ENCODE measurements at regions not wholly inside any gene's neighbourhood (a gene's known extent, or its start where the extent isn't known, plus 50 kb on each side); places are given as distances from the start of the nearest gene placed in this dataset.

DNA sequence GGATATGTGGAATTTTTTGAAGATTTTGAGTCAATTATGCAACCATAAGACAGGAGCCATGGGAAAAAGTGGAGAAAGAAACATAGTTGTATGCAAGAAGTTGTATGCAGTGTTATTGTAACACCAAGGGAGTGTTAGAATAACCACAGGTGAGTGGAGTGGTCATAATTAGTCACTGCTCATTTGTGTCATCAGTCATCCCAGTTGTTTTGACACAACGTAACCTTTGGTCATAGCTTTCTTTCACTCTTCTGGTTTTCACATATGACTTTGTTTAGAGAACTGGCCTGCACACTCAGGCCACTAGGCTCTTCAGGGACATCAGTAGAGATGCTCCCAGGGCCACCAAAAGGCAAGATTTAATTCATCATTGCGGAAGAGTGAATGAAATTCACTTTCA, 158.7 kb upstream of the HMHB1 start:
- TF ChIP-seq, protein P1, sequence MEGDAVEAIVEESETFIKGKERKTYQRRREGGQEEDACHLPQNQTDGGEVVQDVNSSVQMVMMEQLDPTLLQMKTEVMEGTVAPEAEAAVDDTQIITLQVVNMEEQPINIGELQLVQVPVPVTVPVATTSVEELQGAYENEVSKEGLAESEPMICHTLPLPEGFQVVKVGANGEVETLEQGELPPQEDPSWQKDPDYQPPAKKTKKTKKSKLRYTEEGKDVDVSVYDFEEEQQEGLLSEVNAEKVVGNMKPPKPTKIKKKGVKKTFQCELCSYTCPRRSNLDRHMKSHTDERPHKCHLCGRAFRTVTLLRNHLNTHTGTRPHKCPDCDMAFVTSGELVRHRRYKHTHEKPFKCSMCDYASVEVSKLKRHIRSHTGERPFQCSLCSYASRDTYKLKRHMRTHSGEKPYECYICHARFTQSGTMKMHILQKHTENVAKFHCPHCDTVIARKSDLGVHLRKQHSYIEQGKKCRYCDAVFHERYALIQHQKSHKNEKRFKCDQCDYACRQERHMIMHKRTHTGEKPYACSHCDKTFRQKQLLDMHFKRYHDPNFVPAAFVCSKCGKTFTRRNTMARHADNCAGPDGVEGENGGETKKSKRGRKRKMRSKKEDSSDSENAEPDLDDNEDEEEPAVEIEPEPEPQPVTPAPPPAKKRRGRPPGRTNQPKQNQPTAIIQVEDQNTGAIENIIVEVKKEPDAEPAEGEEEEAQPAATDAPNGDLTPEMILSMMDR (IDR thresholded peaks at IDR 0.05; ENCODE audit: low read depth, low read length, missing control alignments) = no peak
- in situ Hi-C loops (cut with HindIII; ENCODE audit: low pct_ligation_motif_present, low sequenced_read_pairs) = no loop called here
- DNase-seq = no peak
- H3K27me3 ChIP-seq (replicated peaks) = no peaks in the 10 kb centered on the region
- H3K27ac ChIP-seq = no peak overlapping the region
- H3K4me3 ChIP-seq (ENCODE audit: low read depth, low read length) = no peak overlapping the region
- no peaks in the 10 kb centered on the region for H3K36me3 ChIP-seq (replicated peaks)

DNA sequence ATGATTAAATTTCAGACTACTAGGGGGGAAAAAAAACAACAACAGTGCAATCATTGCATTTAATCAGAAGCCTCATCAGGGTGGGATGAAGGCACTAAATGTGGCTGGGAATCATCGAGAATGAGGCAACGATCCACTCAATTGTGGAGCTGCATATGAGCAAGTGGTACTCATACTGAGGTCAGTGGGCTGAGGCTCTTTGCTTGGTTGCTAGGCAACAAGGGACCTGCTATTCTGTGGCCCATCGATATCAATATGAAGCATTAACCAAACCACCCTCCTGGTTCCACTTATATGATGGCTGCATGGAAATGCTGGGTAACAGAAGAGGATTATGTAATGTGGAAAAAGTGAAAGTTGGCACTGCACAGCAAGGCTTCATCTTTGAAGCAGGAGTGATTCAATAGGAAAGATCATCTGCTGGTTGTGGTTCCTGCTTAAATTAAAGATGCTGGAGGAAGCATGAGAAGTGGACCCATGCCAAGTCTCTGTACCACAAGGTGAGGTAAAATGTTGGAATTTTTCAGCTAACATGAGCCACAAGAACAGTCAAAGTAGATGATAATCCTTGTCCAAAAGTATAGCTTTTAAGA, 159.8 kb upstream of the HMHB1 start:
- no peak for DNase-seq
- TF ChIP-seq, protein P1 (IDR thresholded peaks at IDR 0.05; ENCODE audit: low read depth, low read length, missing control alignments) = no peak
- H3K36me3 ChIP-seq (replicated peaks) = no peaks in the 10 kb centered on the region
- in situ Hi-C loops (cut with HindIII; ENCODE audit: low pct_ligation_motif_present, low sequenced_read_pairs) = no loop called here
- no peak overlapping the region for H3K27ac ChIP-seq
- no peaks in the 10 kb centered on the region for H3K27me3 ChIP-seq (replicated peaks)
- no peak overlapping the region for H3K4me3 ChIP-seq (ENCODE audit: low read depth, low read length)

DNA sequence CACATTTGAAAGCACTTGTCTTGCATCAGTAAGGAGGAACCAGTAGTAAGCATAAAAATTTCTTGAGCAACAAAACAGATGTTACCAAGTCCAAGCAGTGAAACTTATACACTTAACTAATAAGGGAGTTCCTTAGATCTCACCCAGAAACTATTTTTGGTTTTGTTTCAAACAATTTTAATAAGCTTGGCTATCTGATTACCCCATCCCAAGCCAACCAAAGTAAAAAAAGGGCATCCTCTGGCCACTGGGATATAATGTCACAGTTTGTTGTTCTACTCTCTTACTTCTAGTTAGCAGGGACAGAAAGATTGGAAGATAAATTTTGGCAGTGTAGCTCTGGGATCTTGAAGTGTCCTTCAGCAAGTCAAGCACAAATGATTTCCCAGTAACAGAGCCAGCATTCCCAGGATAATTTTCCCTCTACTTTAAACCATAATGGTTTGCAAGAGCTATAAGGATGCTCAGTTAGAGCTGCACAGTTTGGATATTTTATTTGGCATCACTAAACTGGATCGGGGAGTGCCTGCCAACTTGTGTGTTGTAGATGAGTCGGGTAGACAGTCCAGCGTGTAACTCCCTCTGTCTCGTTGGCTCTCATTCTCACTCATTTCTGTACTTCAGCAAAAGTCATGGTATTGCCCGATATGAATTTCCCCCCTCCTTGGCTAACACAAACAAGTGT, 161.9 kb upstream of the HMHB1 start:
- no peak overlapping the region for H3K27ac ChIP-seq
- in situ Hi-C loops (cut with HindIII; ENCODE audit: low pct_ligation_motif_present, low sequenced_read_pairs) = no loop called here
- TF ChIP-seq, protein P1 (IDR thresholded peaks at IDR 0.05; ENCODE audit: low read depth, low read length, missing control alignments) = no peak
- H3K36me3 ChIP-seq (replicated peaks) = no peaks in the 10 kb centered on the region
- no peak overlapping the region for H3K4me3 ChIP-seq (ENCODE audit: low read depth, low read length)
- no peaks in the 10 kb centered on the region for H3K27me3 ChIP-seq (replicated peaks)
- no peak for DNase-seq

GRCh38 chr5:143648696-143649095, 163.3 kb upstream of the HMHB1 start:
- DNase-seq = no peak
- in situ Hi-C loops (cut with HindIII; ENCODE audit: low pct_ligation_motif_present, low sequenced_read_pairs) = no loop called here
- TF ChIP-seq, protein P1 (IDR thresholded peaks at IDR 0.05; ENCODE audit: low read depth, low read length, missing control alignments) = peak; percentile 37
- no peaks in the 10 kb centered on the region for H3K27me3 ChIP-seq (replicated peaks)
- H3K27ac ChIP-seq = no peak overlapping the region
- H3K36me3 ChIP-seq (replicated peaks) = no peaks in the 10 kb centered on the region
- no peak overlapping the region for H3K4me3 ChIP-seq (ENCODE audit: low read depth, low read length)

- Histone ChIP-seq H3K36me3 (replicated peaks) (no peaks in the 10 kb centered on the region), H3K27me3 (replicated peaks) (no peaks in the 10 kb centered on the region), H3K4me3 (ENCODE audit: low read depth, low read length) (no peak overlapping the region), H3K27ac (no peak overlapping the region)
- TF ChIP-seq, protein P1 (IDR thresholded peaks at IDR 0.05; ENCODE audit: low read depth, low read length, missing control alignments) = no peak
- DNase-seq = no peak
- in situ Hi-C loops (cut with HindIII; ENCODE audit: low pct_ligation_motif_present, low sequenced_read_pairs) = no loop called here
These were observed 165.0 kb upstream of the HMHB1 start for GRCh38 chr5:143646961-143647360.

DNA sequence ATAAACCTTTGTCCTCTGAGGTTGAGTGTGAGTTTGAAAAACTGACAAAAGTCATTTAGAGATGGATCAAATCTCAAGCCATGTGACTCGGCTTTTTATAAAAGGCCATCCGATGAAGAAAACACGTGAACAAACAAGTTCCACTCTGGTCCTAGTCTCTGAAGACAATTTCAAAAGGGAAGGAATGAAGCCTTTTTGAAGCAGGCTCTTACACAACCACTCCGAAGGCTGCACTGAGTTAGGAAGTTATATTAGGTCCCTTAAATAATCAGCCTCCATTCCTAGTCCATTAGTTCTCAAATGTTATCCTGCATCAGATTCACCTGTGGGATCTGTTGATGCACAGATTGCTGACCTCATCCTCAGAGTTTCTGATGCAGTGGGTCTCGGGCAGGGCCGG, 166.6 kb upstream of the HMHB1 start:
- in situ Hi-C loops (cut with HindIII; ENCODE audit: low pct_ligation_motif_present, low sequenced_read_pairs) = no loop called here
- H3K36me3 ChIP-seq (replicated peaks) = no peaks in the 10 kb centered on the region
- DNase-seq = no peak
- no peak overlapping the region for H3K27ac ChIP-seq
- TF ChIP-seq, protein P1 (IDR thresholded peaks at IDR 0.05; ENCODE audit: low read depth, low read length, missing control alignments) = no peak
- H3K4me3 ChIP-seq (ENCODE audit: low read depth, low read length) = no peak overlapping the region
- H3K27me3 ChIP-seq (replicated peaks) = no peaks in the 10 kb centered on the region

Data from brain microvascular endothelial cell (primary cell).